ENCODE measurements at regions not wholly inside any gene's neighbourhood (a gene's known extent, or its start where the extent isn't known, plus 50 kb on each side); places are given as distances from the start of the nearest gene placed in this dataset.

DNA sequence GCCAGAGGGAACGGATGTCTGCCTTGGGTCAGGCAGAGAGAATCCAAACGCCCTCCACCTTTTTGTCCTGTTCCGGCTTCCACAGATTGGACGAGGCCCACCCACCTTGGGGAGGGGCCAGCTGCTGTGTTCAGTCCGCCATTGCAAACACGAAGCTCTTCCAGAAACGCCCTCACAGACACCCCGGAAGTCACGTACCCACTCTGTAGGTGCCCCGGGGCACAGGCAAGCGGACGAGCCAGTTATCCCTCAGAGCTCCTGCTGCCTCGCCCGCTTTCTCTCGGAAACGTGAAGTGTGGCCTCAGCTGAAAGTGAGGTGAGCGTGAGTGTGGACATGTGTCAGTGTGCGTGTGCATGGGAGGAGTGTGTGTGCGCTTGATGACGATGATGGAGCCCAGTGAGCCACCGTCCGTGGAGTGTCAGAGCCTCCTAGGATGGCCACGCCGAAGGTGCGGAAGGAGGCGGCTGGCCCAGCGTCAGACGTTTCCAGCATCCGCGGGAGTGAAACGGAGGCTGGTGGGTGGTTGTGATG is 869.2 kb downstream of the TBC1D22A start:
- no peak for DNase-seq (ENCODE audit: low spot score)

- no peak for DNase-seq (ENCODE audit: low spot score)
These were observed 868.5 kb downstream of the TBC1D22A start for GRCh38 chr22:47630741-47631534.

DNA sequence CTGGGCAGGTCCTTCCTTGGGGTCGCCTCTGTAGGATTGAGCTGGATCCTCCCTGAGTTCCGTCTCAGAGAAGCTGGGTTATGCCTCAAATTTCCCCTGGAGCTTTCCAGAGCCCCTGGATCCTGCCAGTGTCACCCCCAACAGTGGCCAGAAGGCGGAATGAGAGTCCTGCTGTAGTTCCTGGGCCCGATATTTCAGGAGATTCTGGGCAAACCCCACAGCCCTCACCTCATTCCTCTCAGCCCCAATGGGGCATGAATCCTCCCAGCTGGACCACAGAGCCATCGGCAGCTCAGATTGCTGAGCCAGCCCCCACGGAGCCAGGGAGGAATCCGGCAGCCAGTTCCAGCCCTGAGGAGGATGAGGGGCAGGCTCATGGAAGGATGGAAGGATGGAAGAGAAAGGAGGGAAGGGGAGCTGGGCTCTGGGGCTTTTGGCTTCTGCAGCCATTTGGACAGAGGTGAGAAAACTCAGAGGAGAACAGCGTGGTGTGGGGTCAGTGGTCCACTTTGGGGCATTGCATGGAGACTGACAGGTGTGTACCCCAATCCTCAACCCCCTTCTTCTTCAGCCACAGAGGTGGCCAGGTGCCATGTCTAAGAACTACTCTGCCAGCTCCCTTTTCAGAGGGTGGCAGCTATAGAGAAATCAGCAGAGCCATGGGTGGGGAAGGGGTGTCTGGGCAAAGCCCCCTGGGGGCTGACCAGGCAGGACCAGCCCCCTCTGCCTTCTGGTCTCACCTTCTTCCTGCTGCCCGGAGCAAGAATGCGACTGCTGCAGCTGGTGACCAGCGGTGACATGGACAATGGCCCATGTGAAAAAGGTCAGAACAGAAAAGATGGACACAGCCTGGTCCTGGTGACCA is 867.6 kb downstream of the TBC1D22A start:
- DNase-seq (ENCODE audit: low spot score), result no peak

GRCh38 chr22:47629273-47629711 is 866.8 kb downstream of the TBC1D22A start:
- no peak for DNase-seq (ENCODE audit: low spot score)

GRCh38 chr22:47628477-47629272 is 866.2 kb downstream of the TBC1D22A start:
- DNase-seq (ENCODE audit: low spot score), result no peak

DNA sequence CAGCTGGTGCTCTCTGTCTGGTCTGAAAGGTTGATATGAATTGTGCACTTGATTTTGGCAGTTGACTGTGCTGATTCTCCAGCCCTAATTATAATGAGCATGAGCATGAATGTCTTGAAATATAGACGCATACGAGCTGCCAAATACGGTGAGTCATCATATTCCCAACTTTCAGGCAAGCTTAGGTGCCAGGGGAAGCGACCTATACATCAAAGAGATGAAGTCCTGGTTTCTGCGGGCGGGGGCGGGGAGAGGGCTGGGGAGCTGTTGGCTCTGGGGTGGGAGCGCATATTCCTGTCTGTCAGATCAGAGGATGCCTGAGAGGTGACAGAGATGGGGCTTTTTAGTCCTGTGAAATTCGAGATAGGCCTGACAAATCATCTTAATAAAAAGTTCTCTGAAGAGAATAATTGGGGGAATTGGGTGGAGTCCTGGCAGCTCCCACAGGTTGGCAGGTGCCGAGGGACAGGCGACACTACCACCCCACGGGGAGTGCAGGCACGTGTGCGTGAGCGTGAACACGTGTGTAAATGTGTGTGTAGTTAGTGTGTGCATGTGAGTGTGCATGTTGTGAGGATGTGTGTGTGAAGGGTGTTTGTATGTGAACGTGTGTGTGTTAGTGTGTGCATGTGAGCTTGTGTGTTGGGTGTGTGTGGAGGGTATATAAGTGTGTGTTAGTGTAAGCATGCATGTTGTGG is 865.3 kb downstream of the TBC1D22A start:
- DNase-seq (ENCODE audit: low spot score), result peak; percentile 44

DNA sequence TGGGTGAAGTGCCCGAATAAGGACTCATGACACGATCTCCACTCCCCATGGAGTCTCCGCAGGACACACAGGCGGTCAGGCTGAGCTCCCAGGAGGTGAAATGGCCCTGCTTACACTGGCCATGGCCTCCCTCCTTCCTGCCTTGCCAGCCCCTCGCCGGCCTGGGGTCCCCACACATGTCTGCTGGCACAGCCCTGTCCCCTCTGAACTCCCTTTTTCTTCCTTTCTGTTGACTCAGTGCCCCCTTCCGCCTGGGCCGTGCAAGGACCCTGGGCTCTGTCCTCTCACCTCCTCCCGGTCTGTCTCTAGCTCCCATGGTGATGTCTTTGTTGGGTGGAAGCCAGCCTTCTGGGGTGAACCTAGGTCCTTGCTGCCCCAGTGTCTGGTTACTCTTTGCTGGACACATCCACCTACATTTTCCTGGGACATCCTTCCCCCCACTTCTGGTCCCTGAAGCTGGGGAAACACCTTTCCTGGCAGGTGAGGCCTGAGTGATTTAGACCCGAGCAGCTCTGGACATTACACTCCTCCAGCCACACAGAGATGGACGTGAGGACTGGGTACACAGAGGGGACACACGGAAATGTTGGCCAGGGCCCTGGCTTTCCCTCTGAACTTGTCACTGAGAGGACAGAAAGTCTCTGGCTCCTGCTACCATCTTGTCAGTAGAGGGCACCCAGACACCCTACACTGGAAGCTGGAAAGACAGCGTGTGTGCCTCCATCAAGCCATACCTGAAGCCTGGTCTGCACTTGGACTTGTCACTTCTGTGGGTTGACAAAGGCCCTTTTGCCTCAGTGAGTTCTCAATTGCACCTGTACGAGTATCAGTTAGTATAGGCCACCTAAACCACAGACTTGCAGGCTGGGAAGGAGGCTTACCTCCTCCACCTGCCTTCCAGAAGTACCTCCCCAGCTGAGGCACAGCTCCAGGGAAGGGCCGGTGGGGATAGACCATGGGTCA is 864.3 kb downstream of the TBC1D22A start:
- no peak for DNase-seq (ENCODE audit: low spot score)

DNA sequence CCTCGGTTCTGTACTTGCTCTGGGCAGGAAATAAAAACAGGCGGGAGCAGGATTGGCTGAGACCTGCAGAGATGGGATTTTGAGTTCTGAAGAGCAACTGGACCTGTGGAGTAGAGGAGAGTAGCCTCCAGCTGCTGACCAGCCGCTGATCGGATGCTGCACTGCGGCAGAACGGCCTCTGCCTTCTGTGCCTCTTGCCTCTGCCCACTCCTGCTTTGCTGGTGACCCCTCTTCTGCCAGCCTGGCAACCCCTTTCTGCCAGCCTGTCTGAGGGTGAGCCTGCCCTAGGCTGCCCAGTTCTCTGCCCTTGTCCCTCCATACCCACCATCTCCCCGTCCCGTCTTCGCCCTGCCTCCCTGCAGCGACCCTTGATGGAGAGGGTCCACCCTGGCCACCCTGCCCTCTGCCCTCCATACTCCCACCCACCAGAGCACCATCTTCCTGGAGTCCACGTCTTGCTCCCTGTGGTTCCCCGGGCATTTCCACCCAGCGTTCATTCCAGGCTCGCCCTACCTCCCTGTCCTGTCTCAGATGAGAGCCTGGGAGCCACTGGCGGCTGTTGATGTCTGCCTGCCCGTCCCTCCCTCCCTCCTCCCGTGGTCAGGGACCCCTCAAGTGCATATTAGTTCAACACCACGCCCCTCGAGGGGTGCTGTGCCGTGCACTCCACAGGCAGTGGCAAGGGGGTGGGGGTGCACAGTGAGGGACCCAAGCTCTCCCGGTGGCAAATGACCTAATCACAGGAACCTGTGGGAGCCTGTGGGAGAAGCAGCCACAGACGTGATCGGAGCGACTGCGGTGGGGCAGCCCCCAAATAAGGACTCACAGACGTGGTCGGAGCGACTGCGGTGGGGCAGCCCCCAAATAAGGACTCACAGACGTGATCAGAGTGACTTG is 863.3 kb downstream of the TBC1D22A start:
- no peak for DNase-seq (ENCODE audit: low spot score)

DNA sequence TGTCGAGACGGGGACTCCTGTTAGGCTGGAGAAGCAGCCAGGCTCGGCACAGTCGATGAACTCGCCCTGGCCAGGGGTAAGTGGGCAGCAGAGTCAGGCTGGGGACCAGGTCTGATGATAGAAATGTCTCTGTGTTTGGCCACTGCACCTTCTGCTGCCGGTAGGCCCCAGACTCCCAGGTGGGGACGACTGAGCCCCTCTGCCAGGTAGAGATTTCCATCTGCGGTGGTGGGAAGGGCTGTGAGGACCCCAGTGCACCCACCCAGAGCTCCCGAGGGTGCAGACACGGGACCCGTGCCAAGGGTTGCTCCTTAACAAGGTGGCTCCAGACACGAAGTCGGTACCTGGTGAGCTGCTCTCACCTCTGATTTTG is 862.5 kb downstream of the TBC1D22A start:
- no peak for DNase-seq (ENCODE audit: low spot score)

GRCh38 chr22:47624252-47625012 is 862.0 kb downstream of the TBC1D22A start:
- no peak for DNase-seq (ENCODE audit: low spot score)

GRCh38 chr22:47623763-47624148 is 861.3 kb downstream of the TBC1D22A start:
- no peak for DNase-seq (ENCODE audit: low spot score)

- no peak for DNase-seq (ENCODE audit: low spot score)
These were observed 860.8 kb downstream of the TBC1D22A start for GRCh38 chr22:47623066-47623762.

- no peak for DNase-seq (ENCODE audit: low spot score)
These were observed 860.1 kb downstream of the TBC1D22A start for GRCh38 chr22:47622541-47622940.

GRCh38 chr22:47621253-47621652 is 858.8 kb downstream of the TBC1D22A start:
- no peak for DNase-seq (ENCODE audit: low spot score)

DNA sequence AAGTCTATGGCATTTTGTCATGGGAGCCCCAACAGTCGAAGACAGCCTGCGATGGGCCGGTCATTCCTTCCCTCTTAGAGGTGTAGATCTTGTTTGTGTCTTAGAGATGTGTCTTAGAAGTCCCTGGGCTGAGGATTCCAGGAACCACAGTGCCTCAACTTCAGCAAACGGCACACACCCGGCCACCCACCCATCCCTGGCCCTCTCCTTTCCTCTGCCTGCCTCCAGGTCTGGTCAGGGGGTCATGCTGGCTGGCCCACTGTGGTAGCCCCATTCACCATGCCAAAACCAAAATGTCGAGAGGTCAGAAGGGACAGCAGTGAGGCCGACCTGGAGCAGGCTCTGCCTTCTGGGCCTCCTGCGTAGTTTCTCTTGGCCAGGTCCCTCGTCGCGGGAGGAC is 857.9 kb downstream of the TBC1D22A start:
- DNase-seq (ENCODE audit: low spot score), result no peak

DNA sequence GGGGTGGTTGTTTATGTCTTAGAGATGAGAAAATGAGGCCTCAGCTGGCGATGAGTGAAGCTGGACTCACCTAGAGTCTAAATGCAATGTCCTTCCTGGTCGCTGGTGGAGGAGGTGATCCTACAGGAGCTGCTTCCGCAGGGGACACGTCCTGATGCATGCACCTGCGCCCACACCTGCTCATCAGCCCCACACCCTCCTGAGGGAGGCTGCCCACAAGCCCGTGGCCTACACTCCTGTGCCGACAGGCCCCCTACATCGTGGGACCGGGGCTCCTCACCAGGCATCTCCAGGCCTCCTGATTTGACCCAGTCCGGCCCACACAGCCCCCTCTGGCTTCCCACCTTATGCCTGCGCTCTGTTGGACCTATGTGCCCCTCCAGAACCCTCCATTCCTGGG is 857.2 kb downstream of the TBC1D22A start:
- no peak for DNase-seq (ENCODE audit: low spot score)

GRCh38 chr22:47618180-47619010 is 855.9 kb downstream of the TBC1D22A start:
- DNase-seq (ENCODE audit: low spot score), result no peak

All from putamen (tissue), 1 donor.